IPS-20b (cell line): ENCODE measurements at regions not wholly inside any gene's neighbourhood (a gene's known extent, or its start where the extent isn't known, plus 50 kb on each side); places are given as distances from the start of the nearest gene placed in this dataset.
"Not testable (repeated sequence)": the region's sequence is repeated elsewhere in the genome, so short reads cannot be mapped to it uniquely, and the experiment has no call there.

Experiments
- H3K27ac ChIP-seq: one replicate; pipeline ENCODE4 v1.5.1; 2013; ENCODE audit warnings: low read length
- H3K27me3 ChIP-seq: 2 replicates; pipeline ENCODE4 v1.6.1; 2013; ENCODE audit warnings: mild to moderate bottlenecking, low read length, inconsistent platforms; ENCODE audit not compliant: insufficient read depth
- H3K36me3 ChIP-seq: 2 replicates; pipeline ENCODE4 v1.6.1; 2013; ENCODE audit warnings: low read depth, mild to moderate bottlenecking, inconsistent platforms, low read length, moderate library complexity; ENCODE audit not compliant: insufficient read depth
- H3K4me1 ChIP-seq: 2 replicates; pipeline ENCODE4 v1.6.1; 2013; ENCODE audit warnings: mild to moderate bottlenecking, control low read depth, inconsistent platforms, low read length, moderate library complexity; ENCODE audit not compliant: insufficient read depth
- H3K4me3 ChIP-seq: 2 replicates; pipeline ENCODE4 v1.5.1; 2013; ENCODE audit warnings: mild to moderate bottlenecking, low read length, inconsistent platforms
- H3K9ac ChIP-seq: 2 replicates; pipeline ENCODE4 v1.6.1; 2013; ENCODE audit warnings: low read depth, mild to moderate bottlenecking, inconsistent platforms, low read length, moderate library complexity
- H3K9me3 ChIP-seq: 2 replicates; pipeline ENCODE4 v1.6.1; 2013; ENCODE audit warnings: mild to moderate bottlenecking, low read depth, low read length, inconsistent platforms; ENCODE audit not compliant: insufficient read depth

- no peaks in the 10 kb centered on the region for H3K9me3 ChIP-seq
- no peaks in the 10 kb centered on the region for H3K4me1 ChIP-seq
- H3K36me3 ChIP-seq: no peaks in the 10 kb centered on the region
- no peak overlapping the region for H3K9ac ChIP-seq
- no peak overlapping the region for H3K4me3 ChIP-seq
- no peaks in the 10 kb centered on the region for H3K27me3 ChIP-seq
- H3K27ac ChIP-seq: no peak overlapping the region
Observed at GRCh38 chr6:82781620-82782204, 283.9 kb downstream of the UBE3D start.

- no peak overlapping the region for H3K27ac ChIP-seq
- no peak overlapping the region for H3K4me3 ChIP-seq
- H3K36me3 ChIP-seq: no peaks in the 10 kb centered on the region
- H3K27me3 ChIP-seq: no peaks in the 10 kb centered on the region
- H3K9me3 ChIP-seq: no peaks in the 10 kb centered on the region
- H3K4me1 ChIP-seq: no peaks in the 10 kb centered on the region
- no peak overlapping the region for H3K9ac ChIP-seq
Observed at GRCh38 chr6:82783587-82784236, 281.9 kb downstream of the UBE3D start.

- H3K4me3 ChIP-seq: no peak overlapping the region
- no peak overlapping the region for H3K27ac ChIP-seq
- no peaks in the 10 kb centered on the region for H3K36me3 ChIP-seq
- H3K4me1 ChIP-seq: no peaks in the 10 kb centered on the region
- H3K9me3 ChIP-seq: no peaks in the 10 kb centered on the region
- H3K27me3 ChIP-seq: no peaks in the 10 kb centered on the region
- no peak overlapping the region for H3K9ac ChIP-seq
Observed at GRCh38 chr6:82785206-82785605, 280.4 kb downstream of the UBE3D start.

- no peaks in the 10 kb centered on the region for H3K27me3 ChIP-seq
- no peak overlapping the region for H3K9ac ChIP-seq
- H3K27ac ChIP-seq: no peak overlapping the region
- no peaks in the 10 kb centered on the region for H3K4me1 ChIP-seq
- no peaks in the 10 kb centered on the region for H3K9me3 ChIP-seq
- no peaks in the 10 kb centered on the region for H3K36me3 ChIP-seq
- no peak overlapping the region for H3K4me3 ChIP-seq
Observed at GRCh38 chr6:82786248-82786647, 279.4 kb downstream of the UBE3D start.

- Histone ChIP-seq H3K27ac (no peak overlapping the region), H3K9ac (no peak overlapping the region), H3K9me3 (0 out of 2 replicates have a peak, but pooled peaks cover 3% of the 10 kb centered on the region), H3K36me3 (no peaks in the 10 kb centered on the region), H3K4me1 (peaks cover 7% of the 10 kb centered on the region; the same call in 1 of the 2 replicates), H3K27me3 (no peaks in the 10 kb centered on the region), H3K4me3 (no peak overlapping the region)
Observed at GRCh38 chr6:82795940-82796339, 269.7 kb downstream of the UBE3D start.

- no peak overlapping the region for H3K27ac ChIP-seq
- no peak overlapping the region for H3K4me3 ChIP-seq
- peaks cover 2% of the 10 kb centered on the region; the same call in 1 of the 2 replicates for H3K4me1 ChIP-seq
- no peaks in the 10 kb centered on the region for H3K36me3 ChIP-seq
- no peak overlapping the region for H3K9ac ChIP-seq
- no peaks in the 10 kb centered on the region for H3K27me3 ChIP-seq
- H3K9me3 ChIP-seq: peaks cover 9% of the 10 kb centered on the region; the same call in 1 of the 2 replicates
Observed at GRCh38 chr6:82801083-82801482, 264.6 kb downstream of the UBE3D start.

- not testable (repeated sequence) for H3K27me3 ChIP-seq, H3K9ac ChIP-seq, H3K4me3 ChIP-seq, H3K36me3 ChIP-seq, H3K4me1 ChIP-seq, H3K9me3 ChIP-seq, H3K27ac ChIP-seq
Observed at GRCh38 chr6:82816243-82816642, 249.4 kb downstream of the UBE3D start.

- no peaks in the 10 kb centered on the region for H3K4me1 ChIP-seq
- H3K9ac ChIP-seq: no peak overlapping the region
- H3K36me3 ChIP-seq: no peaks in the 10 kb centered on the region
- H3K27me3 ChIP-seq: no peaks in the 10 kb centered on the region
- no peak overlapping the region for H3K4me3 ChIP-seq
- no peak overlapping the region for H3K27ac ChIP-seq
- no peaks in the 10 kb centered on the region for H3K9me3 ChIP-seq
Observed at GRCh38 chr6:82818727-82819126, 246.9 kb downstream of the UBE3D start.

GRCh38 chr6:82823361-82823760 lies 242.3 kb downstream of the UBE3D start:
- H3K27ac ChIP-seq: no peak overlapping the region
- no peaks in the 10 kb centered on the region for H3K9me3 ChIP-seq
- H3K27me3 ChIP-seq: no peaks in the 10 kb centered on the region
- no peak overlapping the region for H3K4me3 ChIP-seq
- H3K9ac ChIP-seq: no peak overlapping the region
- no peaks in the 10 kb centered on the region for H3K36me3 ChIP-seq
- no peaks in the 10 kb centered on the region for H3K4me1 ChIP-seq

GRCh38 chr6:82832811-82833210 lies 232.8 kb downstream of the UBE3D start:
- Histone ChIP-seq H3K4me3 (no peak overlapping the region), H3K9ac (no peak overlapping the region), H3K4me1 (no peaks in the 10 kb centered on the region), H3K9me3 (no peaks in the 10 kb centered on the region), H3K27me3 (no peaks in the 10 kb centered on the region), H3K36me3 (no peaks in the 10 kb centered on the region), H3K27ac (no peak overlapping the region)

GRCh38 chr6:82833481-82833880 lies 232.2 kb downstream of the UBE3D start:
- Histone ChIP-seq H3K36me3 (no peaks in the 10 kb centered on the region), H3K27ac (no peak overlapping the region), H3K4me1 (no peaks in the 10 kb centered on the region), H3K9me3 (no peaks in the 10 kb centered on the region), H3K27me3 (no peaks in the 10 kb centered on the region), H3K4me3 (no peak overlapping the region), H3K9ac (no peak overlapping the region)

- H3K27ac ChIP-seq: no peak overlapping the region
- H3K27me3 ChIP-seq: no peaks in the 10 kb centered on the region
- H3K9ac ChIP-seq: no peak overlapping the region
- no peaks in the 10 kb centered on the region for H3K36me3 ChIP-seq
- no peaks in the 10 kb centered on the region for H3K4me1 ChIP-seq
- H3K9me3 ChIP-seq: no peaks in the 10 kb centered on the region
- no peak overlapping the region for H3K4me3 ChIP-seq
Observed at GRCh38 chr6:82836022-82836575, 229.5 kb downstream of the UBE3D start.
